DND-41 (cell line): ENCODE measurements at regions not wholly inside any gene's neighbourhood (a gene's known extent, or its start where the extent isn't known, plus 50 kb on each side); places are given as distances from the start of the nearest gene placed in this dataset.

Experiments used
- CTCF ChIP-seq: IDR thresholded peaks from 2 replicates; pipeline ENCODE4 v1.5.1; 2012; ENCODE audit warnings: borderline replicate concordance, low read length, moderate library complexity, mild to moderate bottlenecking; ENCODE audit not compliant: poor library complexity, severe bottlenecking; ENCODE audit errors: extremely low read depth
- EZH2 ChIP-seq: IDR thresholded peaks from 3 replicates; pipeline ENCODE4 v1.6.1; 2012; ENCODE audit warnings: borderline replicate concordance, low read depth, mild to moderate bottlenecking, moderate library complexity, low read length, inconsistent platforms; ENCODE audit not compliant: severe bottlenecking

GRCh38 chr10:108653531-108653930 is 1269.8 kb downstream of the XPNPEP1 start:
- TF ChIP-seq EZH2 (no peak), CTCF (no peak)
